Memory B cell (primary cell): ENCODE measurements at regions not wholly inside any gene's neighbourhood (a gene's known extent, or its start where the extent isn't known, plus 50 kb on each side); places are given as distances from the start of the nearest gene placed in this dataset.

Experiments
- ATAC-seq: fragments of 150-1000 bp; cut with Tn5 transposase; 2 replicates; pipeline ENCODE4 v1.10.0; 2021; ENCODE audit warnings: low read depth, mild to moderate bottlenecking, moderate library complexity
- DNase-seq, 2 donors: peaks; one replicate each; pipeline ENCODE4 v3.0.0; 2022; ENCODE audit warnings: low spot score in 2 of 2
- H3K27ac Mint-ChIP-seq: one replicate; pipeline ENCODE4 v1.8.0; 2022; ENCODE audit warnings: mild to moderate bottlenecking, moderate library complexity, mixed read lengths
- H3K27me3 Mint-ChIP-seq: one replicate; pipeline ENCODE4 v1.8.0; 2022; ENCODE audit warnings: mixed read lengths
- H3K36me3 Mint-ChIP-seq: one replicate; pipeline ENCODE4 v1.8.0; 2022; ENCODE audit warnings: mild to moderate bottlenecking, mixed read lengths
- H3K4me1 Mint-ChIP-seq: one replicate; pipeline ENCODE4 v1.8.0; 2022; ENCODE audit warnings: mixed read lengths
- H3K4me3 Mint-ChIP-seq: one replicate; pipeline ENCODE4 v1.8.0; 2022; ENCODE audit warnings: mild to moderate bottlenecking, moderate library complexity, mixed read lengths
- H3K9me3 Mint-ChIP-seq: one replicate; pipeline ENCODE4 v1.8.0; 2022; ENCODE audit warnings: mixed read lengths

GRCh38 chr18:11400703-11401102 is 208.7 kb upstream of the SLC35G4 start:
- DNase-seq (no peak), ATAC-seq (no peak)
- H3K36me3 Mint-ChIP-seq: no peaks in the 10 kb centered on the region
- H3K27ac Mint-ChIP-seq: no peak overlapping the region
- H3K4me3 Mint-ChIP-seq: no peak overlapping the region
- H3K27me3 Mint-ChIP-seq: peaks cover 2% of the 10 kb centered on the region
- peaks cover 2% of the 10 kb centered on the region for H3K9me3 Mint-ChIP-seq
- no peaks in the 10 kb centered on the region for H3K4me1 Mint-ChIP-seq

- DNase-seq: no peak
- H3K4me1 Mint-ChIP-seq: no peaks in the 10 kb centered on the region
- H3K27me3 Mint-ChIP-seq: peaks cover 2% of the 10 kb centered on the region
- no peak for ATAC-seq
- no peaks in the 10 kb centered on the region for H3K36me3 Mint-ChIP-seq
- H3K9me3 Mint-ChIP-seq: peaks cover 4% of the 10 kb centered on the region
- H3K27ac Mint-ChIP-seq: no peak overlapping the region
- H3K4me3 Mint-ChIP-seq: no peak overlapping the region
Measured at GRCh38 chr18:11398625-11399024, 210.8 kb upstream of the SLC35G4 start.

- no peak for ATAC-seq
- no peaks in the 10 kb centered on the region for H3K4me1 Mint-ChIP-seq
- no peaks in the 10 kb centered on the region for H3K36me3 Mint-ChIP-seq
Measured at GRCh38 chr18:11392980-11393885, 216.2 kb upstream of the SLC35G4 start.

GRCh38 chr18:11392292-11392691 is 217.1 kb upstream of the SLC35G4 start:
- Mint-ChIP-seq H3K36me3 (no peaks in the 10 kb centered on the region), H3K27ac (no peak overlapping the region), H3K27me3 (no peaks in the 10 kb centered on the region), H3K4me1 (no peaks in the 10 kb centered on the region), H3K9me3 (peaks cover 2% of the 10 kb centered on the region), H3K4me3 (no peak overlapping the region)
- no peak for DNase-seq
- ATAC-seq: no peak

More at GRCh38 chr18:11392980-11393885, 216.2 kb upstream of the SLC35G4 start:
- Mint-ChIP-seq H3K4me3 (no peak overlapping the region), H3K27ac (no peak overlapping the region), H3K27me3 (no peaks in the 10 kb centered on the region), H3K9me3 (peaks cover 2% of the 10 kb centered on the region)
- no peak for DNase-seq

- Mint-ChIP-seq H3K36me3 (no peaks in the 10 kb centered on the region), H3K4me1 (no peaks in the 10 kb centered on the region), H3K27me3 (no peaks in the 10 kb centered on the region), H3K27ac (no peak overlapping the region), H3K4me3 (no peak overlapping the region), H3K9me3 (peaks cover 2% of the 10 kb centered on the region)
- ATAC-seq (no peak), DNase-seq (no peak)
Measured at GRCh38 chr18:11391661-11392060, 217.7 kb upstream of the SLC35G4 start.

- Mint-ChIP-seq H3K36me3 (no peaks in the 10 kb centered on the region), H3K4me3 (no peak overlapping the region), H3K27me3 (no peaks in the 10 kb centered on the region), H3K27ac (no peak overlapping the region), H3K9me3 (no peaks in the 10 kb centered on the region), H3K4me1 (no peaks in the 10 kb centered on the region)
- ATAC-seq: no peak
- DNase-seq: no peak
Measured at GRCh38 chr18:11388755-11389680, 220.4 kb upstream of the SLC35G4 start.

- Mint-ChIP-seq H3K27me3 (no peaks in the 10 kb centered on the region), H3K9me3 (no peaks in the 10 kb centered on the region), H3K27ac (no peak overlapping the region), H3K36me3 (no peaks in the 10 kb centered on the region), H3K4me1 (no peaks in the 10 kb centered on the region), H3K4me3 (no peak overlapping the region)
- no peak for DNase-seq
- ATAC-seq: no peak
Measured at GRCh38 chr18:11387880-11388279, 221.5 kb upstream of the SLC35G4 start.

GRCh38 chr18:11383381-11383780 is 226.0 kb upstream of the SLC35G4 start:
- no peaks in the 10 kb centered on the region for H3K4me1 Mint-ChIP-seq
- DNase-seq (no peak), ATAC-seq (no peak)
- H3K36me3 Mint-ChIP-seq: no peaks in the 10 kb centered on the region
- no peak overlapping the region for H3K4me3 Mint-ChIP-seq
- no peaks in the 10 kb centered on the region for H3K27me3 Mint-ChIP-seq
- no peak overlapping the region for H3K27ac Mint-ChIP-seq
- H3K9me3 Mint-ChIP-seq: no peaks in the 10 kb centered on the region

- DNase-seq: no peak
- ATAC-seq: no peak
- Mint-ChIP-seq H3K36me3 (no peaks in the 10 kb centered on the region), H3K4me1 (no peaks in the 10 kb centered on the region), H3K4me3 (no peak overlapping the region), H3K27me3 (no peaks in the 10 kb centered on the region), H3K27ac (no peak overlapping the region), H3K9me3 (peaks cover 2% of the 10 kb centered on the region)
Measured at GRCh38 chr18:11380968-11381367, 228.4 kb upstream of the SLC35G4 start.

- ATAC-seq (no peak), DNase-seq (no peak)
- Mint-ChIP-seq H3K4me3 (no peak overlapping the region), H3K4me1 (no peaks in the 10 kb centered on the region), H3K36me3 (no peaks in the 10 kb centered on the region), H3K27me3 (no peaks in the 10 kb centered on the region), H3K27ac (no peak overlapping the region), H3K9me3 (peaks cover 2% of the 10 kb centered on the region)
Measured at GRCh38 chr18:11379660-11380059, 229.7 kb upstream of the SLC35G4 start.

- DNase-seq (no peak), ATAC-seq (no peak)
- Mint-ChIP-seq H3K4me3 (no peak overlapping the region), H3K27ac (no peak overlapping the region), H3K36me3 (no peaks in the 10 kb centered on the region), H3K4me1 (no peaks in the 10 kb centered on the region), H3K9me3 (peaks cover 2% of the 10 kb centered on the region), H3K27me3 (peaks cover 2% of the 10 kb centered on the region)
Measured at GRCh38 chr18:11377766-11378540, 228.6 kb upstream of the PIEZO2 start.

GRCh38 chr18:11372163-11372562 is 222.8 kb upstream of the PIEZO2 start:
- Mint-ChIP-seq H3K27ac (no peak overlapping the region), H3K4me1 (no peaks in the 10 kb centered on the region), H3K36me3 (no peaks in the 10 kb centered on the region), H3K27me3 (peaks cover 2% of the 10 kb centered on the region), H3K9me3 (no peaks in the 10 kb centered on the region), H3K4me3 (no peak overlapping the region)
- no peak for DNase-seq
- ATAC-seq: no peak

- Mint-ChIP-seq H3K27me3 (peaks cover 5% of the 10 kb centered on the region), H3K27ac (no peak overlapping the region), H3K4me1 (no peaks in the 10 kb centered on the region), H3K4me3 (no peak overlapping the region), H3K9me3 (peaks cover 2% of the 10 kb centered on the region), H3K36me3 (no peaks in the 10 kb centered on the region)
- ATAC-seq: no peak
- DNase-seq: no peak
Measured at GRCh38 chr18:11369556-11369955, 220.2 kb upstream of the PIEZO2 start.

GRCh38 chr18:11368020-11368419 is 218.7 kb upstream of the PIEZO2 start:
- no peaks in the 10 kb centered on the region for H3K4me1 Mint-ChIP-seq
- no peak for ATAC-seq
- H3K27me3 Mint-ChIP-seq: peaks cover 3% of the 10 kb centered on the region
- no peaks in the 10 kb centered on the region for H3K36me3 Mint-ChIP-seq
- no peak for DNase-seq
- H3K4me3 Mint-ChIP-seq: no peak overlapping the region
- no peak overlapping the region for H3K27ac Mint-ChIP-seq
- H3K9me3 Mint-ChIP-seq: peaks cover 2% of the 10 kb centered on the region
